HEK293T (cell line): ENCODE measurements at regions not wholly inside any gene's neighbourhood (a gene's known extent, or its start where the extent isn't known, plus 50 kb on each side); places are given as distances from the start of the nearest gene placed in this dataset.

Experiments used
- ARNT ChIP-seq: fragments of 450-650 bp; IDR thresholded peaks from 2 replicates; pipeline ENCODE4 v1.6.1; 2017; ENCODE audit warnings: mild to moderate bottlenecking
- BHLHE40 ChIP-seq: fragments of 450-650 bp; IDR thresholded peaks from 2 replicates; pipeline ENCODE4 v1.6.1; 2016; ENCODE audit warnings: mild to moderate bottlenecking, moderate library complexity, borderline replicate concordance
- ELF4 ChIP-seq: fragments of 450-650 bp; IDR thresholded peaks from 2 replicates; pipeline ENCODE4 v1.6.1; 2017; ENCODE audit warnings: antibody characterized with exemption
- FOXA1 ChIP-seq: fragments of 450-650 bp; IDR thresholded peaks from 2 replicates; pipeline ENCODE4 v1.6.1; 2016; ENCODE audit warnings: mild to moderate bottlenecking
- FOXK2 ChIP-seq: fragments of 450-650 bp; IDR thresholded peaks from 2 replicates; pipeline ENCODE4 v1.6.1; 2016; ENCODE audit warnings: mild to moderate bottlenecking
- FOXM1 ChIP-seq: fragments of 450-650 bp; IDR thresholded peaks from 2 replicates; pipeline ENCODE4 v1.6.1; 2017; ENCODE audit warnings: mild to moderate bottlenecking, borderline replicate concordance
- HDGF ChIP-seq: fragments of 450-650 bp; IDR thresholded peaks from 2 replicates; pipeline ENCODE4 v1.6.1; 2017; ENCODE audit warnings: antibody characterized with exemption, borderline replicate concordance
- L3MBTL2 ChIP-seq: fragments of 450-650 bp; conservative IDR thresholded peaks from 2 replicates; pipeline ENCODE4 v1.6.1; 2016; ENCODE audit warnings: mild to moderate bottlenecking
- LEF1 ChIP-seq: fragments of 450-650 bp; IDR thresholded peaks from 2 replicates; pipeline ENCODE4 v1.6.1; 2017; ENCODE audit warnings: mild to moderate bottlenecking, borderline replicate concordance
- NFRKB ChIP-seq: fragments of 450-650 bp; IDR thresholded peaks from 2 replicates; pipeline ENCODE4 v1.6.1; 2016; ENCODE audit warnings: mild to moderate bottlenecking, moderate library complexity
- SP1 ChIP-seq: fragments of 450-650 bp; IDR thresholded peaks from 2 replicates; pipeline ENCODE4 v1.6.1; 2017
- SUZ12 ChIP-seq: fragments of 450-650 bp; IDR thresholded peaks from 2 replicates; pipeline ENCODE4 v1.6.1; 2016; ENCODE audit warnings: mild to moderate bottlenecking
- ZNF384 ChIP-seq: fragments of 450-650 bp; IDR thresholded peaks from 2 replicates; pipeline ENCODE4 v1.6.1; 2016
- TF ChIP-seq, protein P1 (sequence below): fragments of 450-650 bp; IDR thresholded peaks from 2 replicates; pipeline ENCODE4 v1.6.1; 2016

DNA sequence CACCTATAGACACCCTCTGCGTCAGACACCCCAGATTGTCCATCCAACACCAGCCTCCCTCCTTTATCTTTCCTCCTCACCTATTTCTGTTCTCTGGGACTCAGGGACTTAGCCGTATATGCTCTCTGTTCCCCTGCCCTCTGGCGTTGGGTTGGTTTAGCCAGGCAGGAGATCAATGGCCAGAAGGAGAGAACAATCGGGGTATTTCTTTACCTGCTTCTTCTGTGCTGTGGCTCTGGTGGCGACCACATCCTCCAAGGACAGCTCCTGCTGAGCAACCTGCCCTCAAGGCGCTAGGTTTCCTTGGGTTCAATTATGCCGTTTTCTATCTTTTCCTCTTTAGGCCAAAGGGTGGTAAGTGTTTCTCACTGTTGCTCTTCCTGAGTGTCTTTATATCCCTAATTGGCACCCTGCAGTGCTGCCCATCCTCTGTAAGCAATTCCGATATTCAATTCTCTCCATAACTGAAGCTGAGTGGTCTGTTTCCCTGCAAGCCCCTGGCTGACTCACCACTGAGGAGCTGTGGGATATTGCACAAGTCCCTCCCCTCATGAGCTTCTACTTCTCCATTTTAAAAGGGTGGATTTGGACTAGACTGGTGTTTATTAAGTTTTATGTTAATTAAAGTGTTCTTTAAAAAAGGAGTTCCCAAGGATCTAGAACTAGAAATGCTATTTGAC is 63.7 kb upstream of the TMTC4 start:
- TF ChIP-seq NFRKB = no peak
- TF ChIP-seq SP1 = no peak
- no peak for TF ChIP-seq FOXA1
- no peak for TF ChIP-seq ARNT
- TF ChIP-seq L3MBTL2 = no peak
- no peak for TF ChIP-seq HDGF
- no peak for TF ChIP-seq BHLHE40
- no peak for TF ChIP-seq ZNF384
- no peak for TF ChIP-seq ELF4
- no peak for TF ChIP-seq LEF1
- TF ChIP-seq FOXM1 = no peak
- TF ChIP-seq SUZ12 = no peak
- TF ChIP-seq, protein P1, sequence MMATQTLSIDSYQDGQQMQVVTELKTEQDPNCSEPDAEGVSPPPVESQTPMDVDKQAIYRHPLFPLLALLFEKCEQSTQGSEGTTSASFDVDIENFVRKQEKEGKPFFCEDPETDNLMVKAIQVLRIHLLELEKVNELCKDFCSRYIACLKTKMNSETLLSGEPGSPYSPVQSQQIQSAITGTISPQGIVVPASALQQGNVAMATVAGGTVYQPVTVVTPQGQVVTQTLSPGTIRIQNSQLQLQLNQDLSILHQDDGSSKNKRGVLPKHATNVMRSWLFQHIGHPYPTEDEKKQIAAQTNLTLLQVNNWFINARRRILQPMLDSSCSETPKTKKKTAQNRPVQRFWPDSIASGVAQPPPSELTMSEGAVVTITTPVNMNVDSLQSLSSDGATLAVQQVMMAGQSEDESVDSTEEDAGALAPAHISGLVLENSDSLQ = no peak
- TF ChIP-seq FOXK2 = no peak
